IMR-90 (cell line): ENCODE measurements at regions not wholly inside any gene's neighbourhood (a gene's known extent, or its start where the extent isn't known, plus 50 kb on each side); places are given as distances from the start of the nearest gene placed in this dataset.

Source experiments
- ATAC-seq: fragments of 200-7000 bp; cut with Tn5 transposase; 2 replicates; pipeline ENCODE4 v1.9.1; 2020; ENCODE audit warnings: low read depth, mild to moderate bottlenecking, moderate library complexity
- BruUV-seq: library from RNA; stranded (reverse); fragments of 400-500 nt; replicated peaks from 2 replicates; lab custom pipeline; 2021; lab: Mats Ljungman, UMichigan
- CTCF ChIA-PET: fragments of 300-600 bp; formaldehyde crosslinking; extraction: SDS; loops from one replicate; lab custom pipeline; 2021; ENCODE audit warnings: antibody characterized with exemption; lab: Yijun Ruan, JAX
- POLR2A ChIA-PET: fragments of 300-600 bp; sonication (Branson Sonifier 250); formaldehyde crosslinking; loops from one replicate; lab custom pipeline; 2022; ENCODE audit warnings: antibody characterized with exemption; ENCODE audit not compliant: unreplicated experiment; lab: Charles Lee
- DNase-seq: peaks from one replicate; pipeline ENCODE4 v3.0.0; 2013
- H2AFZ ChIP-seq: replicated peaks from 2 replicates; pipeline ENCODE3; 2013; ENCODE audit warnings: low read length, mild to moderate bottlenecking; ENCODE audit not compliant: poor library complexity
- H2AK5ac ChIP-seq: 2 replicates; pipeline ENCODE4 v1.6.1; 2013; ENCODE audit warnings: low read depth, low read length, inconsistent platforms
- H2AK9ac ChIP-seq: replicated peaks from 2 replicates; pipeline ENCODE3; 2013; ENCODE audit warnings: mild to moderate bottlenecking, low read depth, low read length, moderate library complexity; ENCODE audit not compliant: poor library complexity
- H2BK120ac ChIP-seq: 2 replicates; pipeline ENCODE4 v1.6.1; 2013; ENCODE audit warnings: low read depth, low read length, inconsistent platforms
- H2BK15ac ChIP-seq: 3 replicates; pipeline ENCODE4 v1.6.1; 2013; ENCODE audit warnings: low read depth, low read length, inconsistent platforms
- H2BK20ac ChIP-seq: 2 replicates; pipeline ENCODE4 v1.6.1; 2013; ENCODE audit warnings: low read depth, mild to moderate bottlenecking, inconsistent platforms, low read length, moderate library complexity
- H2BK5ac ChIP-seq: 2 replicates; pipeline ENCODE4 v1.6.1; 2013; ENCODE audit warnings: mild to moderate bottlenecking, low read depth, low read length, inconsistent platforms; ENCODE audit not compliant: poor library complexity, severe bottlenecking
- H3K14ac ChIP-seq: replicated peaks from 2 replicates; pipeline ENCODE4 v1.6.1; 2013; ENCODE audit warnings: low read depth, low read length, inconsistent platforms
- H3K18ac ChIP-seq: 2 replicates; pipeline ENCODE4 v1.6.1; 2013; ENCODE audit warnings: low read depth, low read length, control low read depth
- H3K23ac ChIP-seq: 2 replicates; pipeline ENCODE4 v1.6.1; 2013; ENCODE audit warnings: low read depth, low read length, inconsistent platforms
- H3K27ac ChIP-seq: 2 replicates; pipeline ENCODE4 v1.5.1; 2013; ENCODE audit warnings: mild to moderate bottlenecking, control low read depth, low read length; ENCODE audit not compliant: insufficient read depth
- H3K27me3 ChIP-seq: 2 replicates; pipeline ENCODE4 v1.6.1; 2013; ENCODE audit warnings: low read length; ENCODE audit not compliant: control insufficient read depth, insufficient read depth
- H3K36me3 ChIP-seq: 2 replicates; pipeline ENCODE4 v1.6.1; 2013; ENCODE audit warnings: low read length, mixed read lengths; ENCODE audit not compliant: control insufficient read depth, insufficient read depth
- H3K4ac ChIP-seq: 2 replicates; pipeline ENCODE4 v1.6.1; 2013; ENCODE audit warnings: low read depth, low read length, inconsistent platforms
- H3K4me1 ChIP-seq: 2 replicates; pipeline ENCODE4 v1.6.1; 2013; ENCODE audit warnings: low read length, mixed read lengths; ENCODE audit not compliant: control insufficient read depth, insufficient read depth
- H3K4me2 ChIP-seq: 2 replicates; pipeline ENCODE4 v1.6.1; 2013; ENCODE audit warnings: low read depth, mild to moderate bottlenecking, control low read depth, low read length, moderate library complexity
- H3K4me3 ChIP-seq: 2 replicates; pipeline ENCODE4 v1.5.1; 2013; ENCODE audit warnings: low read depth, mild to moderate bottlenecking, control low read depth, low read length, moderate library complexity; ENCODE audit not compliant: insufficient read depth
- H3K56ac ChIP-seq: 2 replicates; pipeline ENCODE4 v1.6.1; 2013; ENCODE audit warnings: low read length, inconsistent platforms; ENCODE audit not compliant: insufficient read depth; ENCODE audit errors: extremely low read depth
- H3K79me1 ChIP-seq, 2 experiments: 2 replicates each; pipeline ENCODE4 v1.6.1; 2013; ENCODE audit warnings: low read length in 2 of 2, inconsistent platforms in 1 of 2, low read depth in 1 of 2
- H3K9ac ChIP-seq: 2 replicates; pipeline ENCODE4 v1.6.1; 2013; ENCODE audit warnings: low read depth, low read length, control low read depth
- H3K9me1 ChIP-seq: 2 replicates; pipeline ENCODE4 v1.6.1; 2013; ENCODE audit warnings: low read length, inconsistent platforms; ENCODE audit not compliant: insufficient read depth
- H3K9me3 ChIP-seq: 2 replicates; pipeline ENCODE4 v1.6.1; 2013; ENCODE audit warnings: low read length; ENCODE audit not compliant: control insufficient read depth, insufficient read depth
- H4K20me1 ChIP-seq: 2 replicates; pipeline ENCODE4 v1.6.1; 2013; ENCODE audit warnings: low read length, inconsistent platforms; ENCODE audit not compliant: insufficient read depth
- H4K5ac ChIP-seq: 2 replicates; pipeline ENCODE4 v1.6.1; 2013; ENCODE audit warnings: mild to moderate bottlenecking, low read depth, low read length, control low read depth
- H4K8ac ChIP-seq, 2 experiments: 2 replicates each; pipeline ENCODE4 v1.6.1; 2013; ENCODE audit warnings: low read depth in 2 of 2, low read length in 2 of 2, control low read depth in 1 of 2, inconsistent platforms in 1 of 2
- H4K91ac ChIP-seq: 2 replicates; pipeline ENCODE4 v1.6.1; 2013; ENCODE audit warnings: low read depth, low read length, inconsistent platforms; ENCODE audit not compliant: insufficient read depth
- BHLHE40 ChIP-seq: fragments of 150-350 bp; IDR thresholded peaks from 2 replicates; pipeline ENCODE4 v1.6.1; 2016; ENCODE audit warnings: mild to moderate bottlenecking, low read depth, low read length
- CEBPB ChIP-seq: IDR thresholded peaks from 2 replicates; pipeline ENCODE4 v1.6.1; 2012; ENCODE audit warnings: low read depth, low read length, improper control_type of control experiment
- CHD1 ChIP-seq: IDR thresholded peaks from 2 replicates; pipeline ENCODE4 v1.6.1; 2012; ENCODE audit warnings: low read depth, low read length, improper control_type of control experiment
- CTCF ChIP-seq: conservative IDR thresholded peaks from 2 replicates; pipeline ENCODE4 v1.5.1; 2012; ENCODE audit warnings: mild to moderate bottlenecking, low read depth, low read length, improper control_type of control experiment
- ELK1 ChIP-seq: fragments of 150-350 bp; IDR thresholded peaks from 2 replicates; pipeline ENCODE4 v1.6.1; 2016; ENCODE audit warnings: low read depth, mild to moderate bottlenecking, low read length, moderate library complexity, borderline replicate concordance
- FOS ChIP-seq: fragments of 150-350 bp; IDR thresholded peaks from 2 replicates; pipeline ENCODE4 v1.6.1; 2016; ENCODE audit warnings: low read depth, low read length
- MAFK ChIP-seq: IDR thresholded peaks from 2 replicates; pipeline ENCODE4 v1.6.1; 2012; ENCODE audit warnings: low read depth, low read length, improper control_type of control experiment
- MAZ ChIP-seq: IDR thresholded peaks from 2 replicates; pipeline ENCODE4 v1.6.1; 2012; ENCODE audit warnings: low read depth, mild to moderate bottlenecking, low read length, improper control_type of control experiment, moderate library complexity, borderline replicate concordance
- MXI1 ChIP-seq: IDR thresholded peaks from 2 replicates; pipeline ENCODE4 v1.6.1; 2012; ENCODE audit warnings: low read depth, mild to moderate bottlenecking, low read length, moderate library complexity, borderline replicate concordance
- NFE2L2 ChIP-seq: fragments of 150-350 bp; IDR thresholded peaks from 2 replicates; pipeline ENCODE4 v1.6.1; 2016; ENCODE audit warnings: low read depth, mild to moderate bottlenecking, low read length
- POLR2A ChIP-seq: IDR thresholded peaks from 2 replicates; pipeline ENCODE4 v1.6.1; 2012; ENCODE audit warnings: mild to moderate bottlenecking, low read depth, low read length
- RAD21 ChIP-seq: IDR thresholded peaks from 2 replicates; pipeline ENCODE4 v1.6.1; 2012; ENCODE audit warnings: low read length, improper control_type of control experiment
- RCOR1 ChIP-seq: IDR thresholded peaks from 2 replicates; pipeline ENCODE4 v1.6.1; 2012; ENCODE audit warnings: mild to moderate bottlenecking, low read length, improper control_type of control experiment; ENCODE audit not compliant: insufficient replicate concordance
- RFX5 ChIP-seq: IDR thresholded peaks from 2 replicates; pipeline ENCODE4 v1.8.0; 2012; ENCODE audit warnings: low read depth, mild to moderate bottlenecking, low read length, moderate library complexity
- SMC3 ChIP-seq: fragments of 150-350 bp; IDR thresholded peaks from 2 replicates; pipeline ENCODE4 v1.6.1; 2016; ENCODE audit warnings: low read depth, mild to moderate bottlenecking, antibody characterized with exemption, low read length, moderate library complexity
- USF2 ChIP-seq: fragments of 150-350 bp; IDR thresholded peaks from 2 replicates; pipeline ENCODE4 v1.6.1; 2017; ENCODE audit warnings: mild to moderate bottlenecking, antibody characterized with exemption, low read length, low read depth
- WGBS, 2 experiments: methylation state at CpG; one replicate each; pipeline versions ENCODE4 v1.1.5 to v1.1.7; 2013; ENCODE audit warnings: missing lambda C conversion rate in 2 of 2; ENCODE audit not compliant: insufficient read length in 1 of 2; ENCODE audit errors: extremely low coverage in 2 of 2; 5-methylcytosine and 5-hydroxymethylcytosine counted together
- dilution Hi-C: fragments of 300-500 bp; cut with HindIII; formaldehyde crosslinking; loops from one replicate; pipeline ENCODE4 v1.14.3; 2018; ENCODE audit warnings: low sequenced_read_pairs; ENCODE audit not compliant: unreplicated experiment
- in situ Hi-C: fragments of 300-500 bp; cut with MboI; formaldehyde crosslinking; loops from 3 replicates; pipeline ENCODE4 v1.14.3; 2019; ENCODE audit warnings: low sequenced_read_pairs, inconsistent platforms, mixed read lengths
- intact Hi-C: fragments of 100-400 bp; cut with micrococcal nuclease; formaldehyde crosslinking; loops from 2 replicates; pipeline ENCODE4 v1.10.0; 2022

- in situ Hi-C loops (no loop called here), intact Hi-C loops (no loop called here), dilution Hi-C loops (no loop called here)
- no peaks in the 10 kb centered on the region for H3K27me3 ChIP-seq
- H3K4ac ChIP-seq = no peak overlapping the region
- no peak overlapping the region for H3K14ac ChIP-seq
- no peak overlapping the region for H3K56ac ChIP-seq
- H2AFZ ChIP-seq = no peak overlapping the region
- BruUV-seq = no TSS peak
- no peak overlapping the region for H3K4me3 ChIP-seq
- no peaks in the 10 kb centered on the region for H3K9me3 ChIP-seq
- no peak overlapping the region for H3K27ac ChIP-seq
- CTCF ChIA-PET = no interaction called here
- DNase-seq = no peak
- H3K36me3 ChIP-seq = no peaks in the 10 kb centered on the region
- TF ChIP-seq CEBPB (no peak), SMC3 (no peak), MAZ (no peak), USF2 (no peak), ELK1 (no peak), RAD21 (no peak), RCOR1 (no peak), MAFK (no peak), RFX5 (no peak), POLR2A (no peak), NFE2L2 (no peak), CHD1 (no peak), MXI1 (no peak), CTCF (no peak), FOS (no peak), BHLHE40 (no peak)
- H3K79me1 ChIP-seq = no peaks in the 10 kb centered on the region
- H2AK9ac ChIP-seq = no peak overlapping the region
- no peaks in the 10 kb centered on the region for H3K9me1 ChIP-seq
- H2BK5ac ChIP-seq = no peak overlapping the region
- POLR2A ChIA-PET = no interaction called here
- no peak overlapping the region for H4K5ac ChIP-seq
- no peaks in the 10 kb centered on the region for H4K20me1 ChIP-seq
- WGBS, 2 experiments = no CpG with 5 or more reads among the region's 1 CpG
- H2BK120ac ChIP-seq = no peak overlapping the region
- H2AK5ac ChIP-seq = no peak overlapping the region
- no peak overlapping the region for H3K9ac ChIP-seq
- no peaks in the 10 kb centered on the region for H3K4me1 ChIP-seq
- no peak overlapping the region for H2BK20ac ChIP-seq
- no peak overlapping the region for H3K18ac ChIP-seq
- no peak overlapping the region for H2BK15ac ChIP-seq
- H4K91ac ChIP-seq = no peak overlapping the region
- no peak overlapping the region for H3K23ac ChIP-seq
- no peak for ATAC-seq
- no peak overlapping the region for H3K4me2 ChIP-seq
- no peak overlapping the region for H4K8ac ChIP-seq
Observed at GRCh38 chr4:81971061-81971460, 402.7 kb downstream of the HNRNPD start.
